IMR-90 (cell line): ENCODE measurements at regions not wholly inside any gene's neighbourhood (a gene's known extent, or its start where the extent isn't known, plus 50 kb on each side); places are given as distances from the start of the nearest gene placed in this dataset.

ENCODE experiments used
- ATAC-seq: fragments of 200-7000 bp; cut with Tn5 transposase; 2 replicates; pipeline ENCODE4 v1.9.1; 2020; ENCODE audit warnings: low read depth, mild to moderate bottlenecking, moderate library complexity
- BruUV-seq: library from RNA; stranded (reverse); fragments of 400-500 nt; replicated peaks from 2 replicates; lab custom pipeline; 2021; lab: Mats Ljungman, UMichigan
- CTCF ChIA-PET: fragments of 300-600 bp; formaldehyde crosslinking; extraction: SDS; loops from one replicate; lab custom pipeline; 2021; ENCODE audit warnings: antibody characterized with exemption; lab: Yijun Ruan, JAX
- POLR2A ChIA-PET: fragments of 300-600 bp; sonication (Branson Sonifier 250); formaldehyde crosslinking; loops from one replicate; lab custom pipeline; 2022; ENCODE audit warnings: antibody characterized with exemption; ENCODE audit not compliant: unreplicated experiment; lab: Charles Lee
- DNase-seq: peaks from one replicate; pipeline ENCODE4 v3.0.0; 2013
- H2AFZ ChIP-seq: replicated peaks from 2 replicates; pipeline ENCODE3; 2013; ENCODE audit warnings: low read length, mild to moderate bottlenecking; ENCODE audit not compliant: poor library complexity
- H2AK5ac ChIP-seq: 2 replicates; pipeline ENCODE4 v1.6.1; 2013; ENCODE audit warnings: low read depth, low read length, inconsistent platforms
- H2AK9ac ChIP-seq: replicated peaks from 2 replicates; pipeline ENCODE3; 2013; ENCODE audit warnings: mild to moderate bottlenecking, low read depth, low read length, moderate library complexity; ENCODE audit not compliant: poor library complexity
- H2BK120ac ChIP-seq: 2 replicates; pipeline ENCODE4 v1.6.1; 2013; ENCODE audit warnings: low read depth, low read length, inconsistent platforms
- H2BK15ac ChIP-seq: 3 replicates; pipeline ENCODE4 v1.6.1; 2013; ENCODE audit warnings: low read depth, low read length, inconsistent platforms
- H2BK20ac ChIP-seq: 2 replicates; pipeline ENCODE4 v1.6.1; 2013; ENCODE audit warnings: low read depth, mild to moderate bottlenecking, inconsistent platforms, low read length, moderate library complexity
- H2BK5ac ChIP-seq: 2 replicates; pipeline ENCODE4 v1.6.1; 2013; ENCODE audit warnings: mild to moderate bottlenecking, low read depth, low read length, inconsistent platforms; ENCODE audit not compliant: poor library complexity, severe bottlenecking
- H3K14ac ChIP-seq: replicated peaks from 2 replicates; pipeline ENCODE4 v1.6.1; 2013; ENCODE audit warnings: low read depth, low read length, inconsistent platforms
- H3K18ac ChIP-seq: 2 replicates; pipeline ENCODE4 v1.6.1; 2013; ENCODE audit warnings: low read depth, low read length, control low read depth
- H3K23ac ChIP-seq: 2 replicates; pipeline ENCODE4 v1.6.1; 2013; ENCODE audit warnings: low read depth, low read length, inconsistent platforms
- H3K27ac ChIP-seq: 2 replicates; pipeline ENCODE4 v1.5.1; 2013; ENCODE audit warnings: mild to moderate bottlenecking, control low read depth, low read length; ENCODE audit not compliant: insufficient read depth
- H3K27me3 ChIP-seq: 2 replicates; pipeline ENCODE4 v1.6.1; 2013; ENCODE audit warnings: low read length; ENCODE audit not compliant: control insufficient read depth, insufficient read depth
- H3K36me3 ChIP-seq: 2 replicates; pipeline ENCODE4 v1.6.1; 2013; ENCODE audit warnings: low read length, mixed read lengths; ENCODE audit not compliant: control insufficient read depth, insufficient read depth
- H3K4ac ChIP-seq: 2 replicates; pipeline ENCODE4 v1.6.1; 2013; ENCODE audit warnings: low read depth, low read length, inconsistent platforms
- H3K4me1 ChIP-seq: 2 replicates; pipeline ENCODE4 v1.6.1; 2013; ENCODE audit warnings: low read length, mixed read lengths; ENCODE audit not compliant: control insufficient read depth, insufficient read depth
- H3K4me2 ChIP-seq: 2 replicates; pipeline ENCODE4 v1.6.1; 2013; ENCODE audit warnings: low read depth, mild to moderate bottlenecking, control low read depth, low read length, moderate library complexity
- H3K4me3 ChIP-seq: 2 replicates; pipeline ENCODE4 v1.5.1; 2013; ENCODE audit warnings: low read depth, mild to moderate bottlenecking, control low read depth, low read length, moderate library complexity; ENCODE audit not compliant: insufficient read depth
- H3K56ac ChIP-seq: 2 replicates; pipeline ENCODE4 v1.6.1; 2013; ENCODE audit warnings: low read length, inconsistent platforms; ENCODE audit not compliant: insufficient read depth; ENCODE audit errors: extremely low read depth
- H3K79me1 ChIP-seq, 2 experiments: 2 replicates each; pipeline ENCODE4 v1.6.1; 2013; ENCODE audit warnings: low read length in 2 of 2, inconsistent platforms in 1 of 2, low read depth in 1 of 2
- H3K9ac ChIP-seq: 2 replicates; pipeline ENCODE4 v1.6.1; 2013; ENCODE audit warnings: low read depth, low read length, control low read depth
- H3K9me1 ChIP-seq: 2 replicates; pipeline ENCODE4 v1.6.1; 2013; ENCODE audit warnings: low read length, inconsistent platforms; ENCODE audit not compliant: insufficient read depth
- H3K9me3 ChIP-seq: 2 replicates; pipeline ENCODE4 v1.6.1; 2013; ENCODE audit warnings: low read length; ENCODE audit not compliant: control insufficient read depth, insufficient read depth
- H4K20me1 ChIP-seq: 2 replicates; pipeline ENCODE4 v1.6.1; 2013; ENCODE audit warnings: low read length, inconsistent platforms; ENCODE audit not compliant: insufficient read depth
- H4K5ac ChIP-seq: 2 replicates; pipeline ENCODE4 v1.6.1; 2013; ENCODE audit warnings: mild to moderate bottlenecking, low read depth, low read length, control low read depth
- H4K8ac ChIP-seq, 2 experiments: 2 replicates each; pipeline ENCODE4 v1.6.1; 2013; ENCODE audit warnings: low read depth in 2 of 2, low read length in 2 of 2, control low read depth in 1 of 2, inconsistent platforms in 1 of 2
- H4K91ac ChIP-seq: 2 replicates; pipeline ENCODE4 v1.6.1; 2013; ENCODE audit warnings: low read depth, low read length, inconsistent platforms; ENCODE audit not compliant: insufficient read depth
- CEBPB ChIP-seq: IDR thresholded peaks from 2 replicates; pipeline ENCODE4 v1.6.1; 2012; ENCODE audit warnings: low read depth, low read length, improper control_type of control experiment
- POLR2A ChIP-seq: IDR thresholded peaks from 2 replicates; pipeline ENCODE4 v1.6.1; 2012; ENCODE audit warnings: mild to moderate bottlenecking, low read depth, low read length
- WGBS, 2 experiments: methylation state at CpG; one replicate each; pipeline versions ENCODE4 v1.1.5 to v1.1.7; 2013; ENCODE audit warnings: missing lambda C conversion rate in 2 of 2; ENCODE audit not compliant: insufficient read length in 1 of 2; ENCODE audit errors: extremely low coverage in 2 of 2; 5-methylcytosine and 5-hydroxymethylcytosine counted together
- dilution Hi-C: fragments of 300-500 bp; cut with HindIII; formaldehyde crosslinking; loops from one replicate; pipeline ENCODE4 v1.14.3; 2018; ENCODE audit warnings: low sequenced_read_pairs; ENCODE audit not compliant: unreplicated experiment
- in situ Hi-C: fragments of 300-500 bp; cut with MboI; formaldehyde crosslinking; loops from 3 replicates; pipeline ENCODE4 v1.14.3; 2019; ENCODE audit warnings: low sequenced_read_pairs, inconsistent platforms, mixed read lengths
- intact Hi-C: fragments of 100-400 bp; cut with micrococcal nuclease; formaldehyde crosslinking; loops from 2 replicates; pipeline ENCODE4 v1.10.0; 2022

DNA sequence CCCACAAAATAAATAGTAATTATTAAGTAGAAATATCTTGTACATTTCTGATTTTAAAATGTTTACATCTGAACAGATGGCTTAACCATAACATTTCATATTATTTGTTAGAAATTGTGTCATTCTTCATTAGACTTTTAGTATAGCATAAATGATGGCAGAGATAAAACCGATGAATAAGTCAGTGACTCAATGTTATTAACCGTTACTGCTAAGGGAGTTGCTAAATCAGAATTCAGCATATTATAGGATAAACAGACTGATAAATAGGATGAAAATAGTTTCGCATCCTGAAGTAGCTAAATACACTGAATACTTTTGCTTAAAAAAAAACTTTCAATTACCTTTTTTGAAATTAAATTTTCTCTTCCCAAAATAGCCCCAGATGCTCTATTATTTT lies 610.6 kb upstream of the ZP4 start:
- H2BK15ac ChIP-seq: no peak overlapping the region

More for the DNA sequence above, 610.6 kb upstream of the ZP4 start:
- no peak overlapping the region for H4K5ac ChIP-seq
- H2BK5ac ChIP-seq: no peak overlapping the region
- dilution Hi-C loops: no loop called here
- no peak overlapping the region for H2BK20ac ChIP-seq
- in situ Hi-C loops: no loop called here
- ATAC-seq: peak; percentile 54; the same call in 1 of the 2 replicates
- no peak overlapping the region for H4K8ac ChIP-seq
- no peak overlapping the region for H2AFZ ChIP-seq
- H3K9me3 ChIP-seq: no peaks in the 10 kb centered on the region
- BruUV-seq: no TSS peak
- no peak overlapping the region for H3K23ac ChIP-seq
- H2AK5ac ChIP-seq: no peak overlapping the region
- H3K56ac ChIP-seq: no peak overlapping the region
- TF ChIP-seq CEBPB: peak; percentile 27; the same call in 1 of the 2 replicates
- no peak for TF ChIP-seq POLR2A
- no peaks in the 10 kb centered on the region for H3K27me3 ChIP-seq
- no peak overlapping the region for H2BK120ac ChIP-seq
- WGBS, 2 experiments: no CpG with 5 or more reads among the region's 3 CpGs
- H3K79me1 ChIP-seq: no peaks in the 10 kb centered on the region
- H3K14ac ChIP-seq: no peak overlapping the region
- CTCF ChIA-PET: interaction anchor here (1.4 kb wide), 1 partner anchor 32 kb away, joined by 3 read pairs; no protein-coding TSS in a partner anchor
- no peak overlapping the region for H3K9ac ChIP-seq
- no peaks in the 10 kb centered on the region for H3K9me1 ChIP-seq
- H3K4me1 ChIP-seq: no peaks in the 10 kb centered on the region
- no peak overlapping the region for H3K27ac ChIP-seq
- no peak overlapping the region for H3K18ac ChIP-seq
- POLR2A ChIA-PET: no interaction called here
- H3K4ac ChIP-seq: no peak overlapping the region
- DNase-seq: peak; percentile 42
- H3K4me3 ChIP-seq: no peak overlapping the region
- H2AK9ac ChIP-seq: no peak overlapping the region
- H4K20me1 ChIP-seq: no peaks in the 10 kb centered on the region
- H3K4me2 ChIP-seq: no peak overlapping the region
- no peaks in the 10 kb centered on the region for H3K36me3 ChIP-seq
- intact Hi-C loops: no loop called here
- no peak overlapping the region for H4K91ac ChIP-seq
